Endothelial cell of hepatic sinusoid (primary cell): ENCODE measurements at regions not wholly inside any gene's neighbourhood (a gene's known extent, or its start where the extent isn't known, plus 50 kb on each side); places are given as distances from the start of the nearest gene placed in this dataset.

Experiments used
- in situ Hi-C: cut with HindIII; loops from 2 replicates; pipeline ENCODE4 v1.10.0; 2017; ENCODE audit warnings: low sequenced_read_pairs

- in situ Hi-C loops: no loop called here
These were observed 267.1 kb downstream of the ADGB start for GRCh38 chr6:146865756-146866379.

GRCh38 chr6:146866731-146867414 is 268.1 kb downstream of the ADGB start:
- in situ Hi-C loops: no loop called here

- in situ Hi-C loops: no loop called here
These were observed 270.0 kb downstream of the ADGB start for GRCh38 chr6:146868671-146869209.

GRCh38 chr6:146870760-146871159 is 272.0 kb downstream of the ADGB start:
- in situ Hi-C loops: no loop called here

- in situ Hi-C loops: no loop called here
These were observed 273.0 kb downstream of the ADGB start for GRCh38 chr6:146871611-146872425.

GRCh38 chr6:146872426-146872785 is 273.6 kb downstream of the ADGB start:
- in situ Hi-C loops: no loop called here

DNA sequence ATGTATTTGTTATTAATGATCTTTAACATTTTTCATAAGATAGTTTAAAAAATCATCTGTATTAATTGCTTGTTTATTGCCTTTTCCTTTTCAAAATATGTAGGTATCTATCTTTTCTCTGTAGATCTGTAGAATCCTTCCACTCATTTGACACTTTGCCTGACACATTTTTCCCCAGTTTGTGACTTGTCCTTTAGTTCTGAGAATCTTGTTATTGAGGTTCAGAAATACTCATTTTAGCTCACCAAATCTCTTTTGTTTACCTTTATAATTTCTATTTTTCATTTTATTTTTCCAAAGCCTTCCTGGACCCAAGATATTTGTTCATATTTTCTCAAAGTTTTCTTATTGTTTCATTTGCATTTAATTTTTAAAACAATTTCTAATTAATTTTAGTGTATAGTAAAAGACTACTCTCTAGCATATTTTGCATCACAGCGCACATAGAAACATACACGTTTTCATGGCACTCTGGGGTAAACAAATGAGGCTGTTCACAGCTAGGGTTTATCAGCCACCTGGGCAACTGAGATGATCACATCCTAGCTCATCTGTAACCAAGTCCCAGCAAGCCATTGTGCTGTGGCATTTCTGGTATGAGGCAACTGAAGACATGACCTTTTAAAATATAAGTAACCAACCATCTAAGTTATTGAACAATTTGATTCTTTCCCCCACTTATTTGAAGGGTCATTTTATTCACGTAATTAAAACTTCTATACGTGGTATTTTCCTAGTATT is 275.7 kb downstream of the ADGB start:
- in situ Hi-C loops: no loop called here

DNA sequence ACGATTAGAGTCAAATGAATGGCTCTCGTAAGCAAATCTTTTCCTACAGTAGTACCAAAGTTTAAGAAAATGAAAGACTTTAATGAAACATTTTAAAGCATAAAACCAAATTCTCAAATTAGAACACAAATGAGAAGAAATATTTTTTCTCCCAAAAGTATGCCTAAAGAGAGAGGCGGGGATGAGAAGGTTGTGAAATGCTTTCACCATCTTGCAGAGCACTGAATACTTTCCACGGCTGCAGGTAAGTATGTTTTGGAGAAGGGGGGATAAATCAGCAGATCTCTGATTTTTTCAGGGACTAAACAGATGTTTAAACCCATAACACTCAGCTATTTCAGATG is 277.1 kb downstream of the ADGB start:
- in situ Hi-C loops: no loop called here

- in situ Hi-C loops: no loop called here
These were observed 277.7 kb downstream of the ADGB start for GRCh38 chr6:146876271-146877151.

DNA sequence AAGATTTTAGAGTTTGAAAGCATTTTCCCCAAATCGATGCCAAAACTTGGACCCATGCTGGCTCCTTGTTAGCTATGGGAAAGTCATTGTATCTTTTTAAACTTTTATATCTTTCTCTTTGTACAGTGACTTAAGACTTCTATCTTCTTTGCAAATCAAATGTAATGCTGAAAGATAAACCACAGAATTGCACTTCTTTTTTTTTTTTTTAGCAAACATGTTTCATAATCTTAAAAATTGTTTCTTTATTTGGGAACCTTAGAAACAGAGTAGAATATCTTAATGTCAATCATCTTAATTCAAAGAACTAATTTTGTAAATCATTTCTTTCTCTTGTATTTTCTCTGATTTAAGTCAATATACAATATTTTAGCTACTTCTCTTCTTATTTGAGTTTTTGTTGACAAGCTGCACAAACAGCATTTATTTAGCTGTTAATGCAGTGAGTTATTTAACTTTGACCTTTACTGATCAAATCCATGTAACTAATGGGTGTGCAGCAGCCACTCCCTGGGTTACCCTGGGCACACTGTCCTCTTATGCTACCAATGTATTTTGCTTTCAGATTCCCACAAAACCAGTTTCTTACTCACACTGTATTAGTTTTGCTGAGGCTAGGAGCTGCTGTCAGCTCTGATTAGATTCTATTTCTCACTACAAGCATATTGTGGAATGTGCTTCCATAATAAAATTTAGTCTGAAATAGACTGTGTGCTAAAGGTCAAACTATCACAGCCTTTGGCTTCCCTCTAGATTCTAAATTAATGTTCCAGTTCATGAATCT is 279.6 kb downstream of the ADGB start:
- in situ Hi-C loops: no loop called here

GRCh38 chr6:146878952-146879340 is 280.2 kb downstream of the ADGB start:
- in situ Hi-C loops: no loop called here

DNA sequence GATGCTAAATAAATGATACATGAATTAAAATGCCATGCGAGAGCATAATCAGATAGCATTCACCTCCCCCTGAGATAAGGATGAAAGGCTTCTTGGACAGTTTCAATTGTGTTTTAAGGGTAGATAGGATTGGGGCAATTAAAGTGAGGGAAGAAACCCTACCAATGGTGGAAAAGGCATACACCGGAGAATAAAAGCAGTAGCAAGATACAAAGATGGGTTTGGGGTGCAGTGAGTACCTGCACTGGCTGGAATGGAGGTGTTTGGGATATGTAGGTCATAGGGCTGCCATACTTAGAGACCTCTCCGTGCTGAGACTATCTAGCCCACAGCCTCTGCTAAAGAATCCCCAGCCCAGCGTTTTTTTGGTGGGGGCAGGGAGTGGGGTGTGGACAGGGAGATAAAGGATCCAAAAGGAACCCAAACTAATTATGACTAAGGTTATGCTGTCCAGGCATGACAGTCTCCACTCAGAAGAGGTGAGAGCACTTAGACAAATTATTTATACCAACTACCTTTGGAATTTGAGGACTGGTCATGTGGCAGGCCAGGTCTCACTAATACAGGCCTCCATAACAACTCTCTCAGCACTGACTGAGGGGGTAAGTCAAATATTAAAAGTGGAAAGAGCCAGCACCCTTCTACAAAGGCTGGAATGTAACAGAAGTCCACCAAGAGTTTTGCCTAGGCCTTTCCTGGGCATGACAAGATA is 280.8 kb downstream of the ADGB start:
- in situ Hi-C loops: no loop called here

DNA sequence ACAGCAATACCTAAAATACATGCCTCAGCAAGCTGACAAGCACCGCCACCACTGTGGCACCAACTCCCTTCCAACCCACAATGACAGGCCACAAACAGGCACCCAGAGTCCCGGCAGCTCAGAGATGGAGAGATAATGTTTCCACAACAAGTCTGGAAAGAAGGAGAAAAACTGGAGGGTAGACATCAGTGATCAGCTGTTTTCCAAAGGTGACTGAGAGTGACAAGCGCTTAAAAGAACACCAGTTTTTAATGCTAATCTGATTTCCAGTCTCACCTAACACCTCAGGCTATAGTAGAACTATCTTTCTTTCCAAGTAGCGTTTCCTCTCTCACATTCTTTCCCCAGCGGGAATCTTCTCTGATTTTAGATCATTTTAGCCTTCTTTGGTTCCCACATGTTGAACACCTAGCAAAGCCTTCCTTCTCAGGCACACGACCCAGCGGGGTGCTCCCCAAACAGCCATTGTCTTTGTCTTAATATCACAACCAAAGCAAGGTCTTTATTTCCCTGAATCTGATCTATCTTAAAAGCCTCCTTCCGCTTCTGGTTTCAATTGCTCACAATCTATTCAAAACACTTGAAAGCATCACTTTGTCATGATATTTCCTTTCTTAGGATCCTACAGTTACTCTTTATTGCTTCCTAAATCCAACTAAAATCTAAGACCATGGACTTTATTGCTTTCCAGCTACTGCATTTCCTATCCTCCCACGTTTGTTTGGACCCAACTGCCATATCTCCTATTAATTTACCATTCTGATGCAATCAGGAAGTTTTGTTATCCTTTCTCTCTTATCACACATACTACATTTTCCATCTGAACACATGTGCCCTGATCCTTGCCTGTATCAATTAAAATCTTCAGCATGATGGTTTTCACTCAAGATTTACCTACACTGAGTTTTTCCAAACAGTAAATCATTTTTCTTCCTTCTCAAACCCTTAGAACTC is 282.7 kb downstream of the ADGB start:
- in situ Hi-C loops: no loop called here

DNA sequence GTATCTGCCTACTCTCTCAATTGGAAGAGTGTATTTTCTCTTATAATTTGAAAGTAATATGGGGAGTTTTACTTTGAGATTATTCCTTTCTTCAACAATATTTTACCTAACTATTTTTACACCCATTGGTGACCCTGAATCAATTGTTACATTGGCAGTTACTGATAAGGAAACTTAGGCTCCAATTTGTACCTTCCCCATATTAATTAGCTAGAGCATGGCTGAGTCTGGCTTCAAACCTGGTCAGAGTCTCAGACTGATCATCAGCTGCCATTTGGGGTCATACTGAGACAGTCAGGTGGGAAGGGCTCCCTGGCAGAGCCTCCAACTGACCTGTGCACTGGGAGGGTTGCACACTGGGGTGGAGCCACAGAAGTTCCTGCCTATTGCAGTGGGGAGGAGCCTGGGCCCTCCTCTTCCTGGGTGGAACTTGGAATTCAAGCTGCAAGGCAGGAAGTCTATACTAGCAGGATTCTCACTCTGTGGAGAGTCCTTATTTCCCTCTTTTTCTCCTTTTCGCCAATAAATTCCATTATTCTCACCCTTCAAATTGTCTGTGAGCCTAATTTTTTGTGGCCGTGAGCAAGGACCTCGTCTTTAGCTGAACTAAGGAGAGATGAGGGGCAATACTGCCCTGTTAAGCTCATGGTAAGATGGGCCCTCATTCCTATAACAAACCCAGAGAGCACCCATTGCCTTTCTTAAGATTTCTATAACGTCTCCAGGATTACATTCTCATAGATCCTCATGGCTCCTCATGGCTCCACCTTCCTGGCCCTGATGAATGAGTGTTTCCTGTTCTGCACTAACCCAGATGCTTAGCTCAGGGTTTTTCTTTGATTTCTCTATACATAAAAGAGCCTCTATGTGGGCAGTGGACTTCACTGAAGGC is 285.1 kb downstream of the ADGB start:
- in situ Hi-C loops: no loop called here

GRCh38 chr6:146884728-146885127 is 286.0 kb downstream of the ADGB start:
- in situ Hi-C loops: no loop called here

DNA sequence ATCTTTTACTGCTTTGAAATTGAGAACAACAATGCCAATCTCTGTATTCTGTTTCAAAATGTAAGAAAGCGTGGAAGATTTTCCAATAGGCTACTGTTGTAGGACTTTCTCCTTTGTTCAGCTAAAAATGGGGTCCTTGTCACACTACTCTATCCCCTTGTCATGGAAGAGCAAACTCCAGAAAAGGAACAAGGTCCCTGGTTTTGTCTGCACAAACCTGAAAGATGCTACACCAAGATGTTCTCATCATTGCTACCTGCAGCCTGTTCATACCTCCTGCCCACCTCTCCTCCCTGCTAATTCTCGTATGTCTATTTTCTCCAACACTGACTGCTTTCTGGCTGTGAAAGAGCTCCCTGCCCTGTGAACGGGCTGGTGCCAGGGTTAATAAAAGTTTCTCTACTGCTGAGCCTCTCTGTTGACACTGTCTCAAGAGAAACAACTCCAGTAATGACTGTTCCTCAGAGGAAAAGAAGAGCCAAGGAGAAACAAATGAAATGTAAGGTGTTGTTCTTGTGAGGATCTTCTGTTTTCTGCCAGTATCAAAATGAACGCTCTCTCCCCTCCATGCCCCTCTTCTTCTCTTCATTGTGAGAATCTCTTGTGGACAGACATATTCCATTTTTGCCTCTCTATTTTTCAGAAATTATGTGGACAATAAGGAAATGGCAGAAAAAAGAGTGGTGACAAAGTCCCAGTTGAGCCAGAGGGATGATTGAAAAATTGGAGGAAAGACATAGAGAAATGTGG is 287.1 kb downstream of the ADGB start:
- in situ Hi-C loops: no loop called here
